Adrenal gland (tissue), 9 donors: ENCODE measurements at regions not wholly inside any gene's neighbourhood (a gene's known extent, or its start where the extent isn't known, plus 50 kb on each side); places are given as distances from the start of the nearest gene placed in this dataset.

Experiments
- DNase-seq, 7 donors: peaks; one replicate each; pipeline ENCODE4 v3.0.0-alpha.2; 2019 to 2020
- H3K27ac ChIP-seq, 5 donors: fragments of 200-600 bp; sonication (generic) in 4 of 5; 1 replicate in 3 of 5; 2 replicates in 2 of 5; pipeline versions ENCODE4 v1.5.1 to v1.8.0; 2016 to 2020; ENCODE audit warnings: mild to moderate bottlenecking in 1 of 5
- H3K27me3 ChIP-seq: fragments of 200-600 bp; 2 replicates; pipeline ENCODE4 v1.8.0; 2021
- H3K36me3 ChIP-seq, 2 donors: fragments of 200-600 bp; replicated peaks in 1 of 2; 1 replicate in 1 of 2; 2 replicates in 1 of 2; pipeline versions ENCODE4 v1.5.1 to v1.8.0; 2018 to 2022
- H3K4me1 ChIP-seq, 2 donors: fragments of 200-600 bp; replicated peaks in 1 of 2; 1 replicate in 1 of 2; 2 replicates in 1 of 2; pipeline versions ENCODE4 v1.5.1 to v1.8.0; 2018 to 2021
- H3K4me3 ChIP-seq, 4 donors: fragments of 200-600 bp; sonication (generic) in 3 of 4; one replicate each; pipeline ENCODE4 v1.5.1; 2016 to 2018
- H3K9me3 ChIP-seq, 3 donors: fragments of 200-600 bp; sonication (generic) in 1 of 3; replicated peaks in 1 of 3; 1 replicate in 2 of 3; 2 replicates in 1 of 3; pipeline versions ENCODE4 v1.5.1 to v1.8.0; 2016 to 2021
- POLR2A ChIP-seq, 2 donors: fragments of 450-650 bp; IDR thresholded peaks; one replicate each; pipeline ENCODE4 v1.6.1; 2017; ENCODE audit warnings: antibody characterized with exemption in 2 of 2, mild to moderate bottlenecking in 2 of 2, moderate library complexity in 1 of 2
- WGBS, 4 donors: extraction: QIAGEN DNeasy Blood & Tissue Kit in 2 of 4; methylation state at CpG; one replicate each; pipeline versions ENCODE4 v1.1.5 to v1.1.7; 2013 to 2017; 5-methylcytosine and 5-hydroxymethylcytosine counted together
- intact Hi-C, 2 donors: fragments of 100-400 bp; cut with DNase I; formaldehyde crosslinking; loops; one replicate each; pipeline versions ENCODE4 v1.14.1 to v1.15.0; 2022 to 2023
- TF ChIP-seq, protein P1 (sequence below), 6 experiments: fragments of 450-650 bp in 4 of 6; fragments of 200-600 bp in 2 of 6; sonication (generic) in 1 of 6; IDR thresholded peaks; 1 replicate in 5 of 6; 2 replicates in 1 of 6; pipeline versions ENCODE4 v1.5.1 to v1.8.0; 2016 to 2021; ENCODE audit warnings: antibody characterized with exemption in 6 of 6, mild to moderate bottlenecking in 2 of 6, moderate library complexity in 1 of 6
- donor health status: healthy with polysubstance abuse.
- donor health status: Bipolar disorder and iron deficiency.
- donor health status: DM: yes; HTN: yes; CAD: no.
- donor health status: DM: no; HTN: no; CAD: no.
- donor health status: DM: no; HTN: no; CAD: no.

GRCh38 chr2:42864641-42865280 lies 72.4 kb upstream of the HAAO start:
- TF ChIP-seq, protein P1, sequence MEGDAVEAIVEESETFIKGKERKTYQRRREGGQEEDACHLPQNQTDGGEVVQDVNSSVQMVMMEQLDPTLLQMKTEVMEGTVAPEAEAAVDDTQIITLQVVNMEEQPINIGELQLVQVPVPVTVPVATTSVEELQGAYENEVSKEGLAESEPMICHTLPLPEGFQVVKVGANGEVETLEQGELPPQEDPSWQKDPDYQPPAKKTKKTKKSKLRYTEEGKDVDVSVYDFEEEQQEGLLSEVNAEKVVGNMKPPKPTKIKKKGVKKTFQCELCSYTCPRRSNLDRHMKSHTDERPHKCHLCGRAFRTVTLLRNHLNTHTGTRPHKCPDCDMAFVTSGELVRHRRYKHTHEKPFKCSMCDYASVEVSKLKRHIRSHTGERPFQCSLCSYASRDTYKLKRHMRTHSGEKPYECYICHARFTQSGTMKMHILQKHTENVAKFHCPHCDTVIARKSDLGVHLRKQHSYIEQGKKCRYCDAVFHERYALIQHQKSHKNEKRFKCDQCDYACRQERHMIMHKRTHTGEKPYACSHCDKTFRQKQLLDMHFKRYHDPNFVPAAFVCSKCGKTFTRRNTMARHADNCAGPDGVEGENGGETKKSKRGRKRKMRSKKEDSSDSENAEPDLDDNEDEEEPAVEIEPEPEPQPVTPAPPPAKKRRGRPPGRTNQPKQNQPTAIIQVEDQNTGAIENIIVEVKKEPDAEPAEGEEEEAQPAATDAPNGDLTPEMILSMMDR (IDR thresholded peaks at IDR 0.05): no peak
- TF ChIP-seq POLR2A (IDR thresholded peaks at IDR 0.05): no peak
- WGBS, 4 donors: 91 to 92% (median 92%) methylated on average over 8 of the region's 8 CpGs
- Histone ChIP-seq H3K9me3 (no peaks in the 10 kb centered on the region), H3K27me3 (no peaks in the 10 kb centered on the region), H3K36me3 (no peaks in the 10 kb centered on the region), H3K4me1 (peaks cover 3 to 15% of the 10 kb centered on the region in 2 donors), H3K4me3 (no peak overlapping the region), H3K27ac (no peak overlapping the region)
- intact Hi-C loops: loop anchor here in 1 of 2 donors (10.0 kb wide), 1 partner anchor 60 kb away; no protein-coding TSS in a partner anchor
- no peak for DNase-seq

GRCh38 chr2:42864222-42864621 lies 71.8 kb upstream of the HAAO start:
- intact Hi-C loops: loop anchor here in 1 of 2 donors (10.0 kb wide), 1 partner anchor 61 kb away; no protein-coding TSS in a partner anchor
- Histone ChIP-seq H3K4me1 (peaks cover 3 to 15% of the 10 kb centered on the region in 2 donors), H3K27ac (no peak overlapping the region), H3K36me3 (no peaks in the 10 kb centered on the region), H3K27me3 (no peaks in the 10 kb centered on the region), H3K9me3 (no peaks in the 10 kb centered on the region), H3K4me3 (no peak overlapping the region)
- DNase-seq: no peak
- TF ChIP-seq POLR2A (IDR thresholded peaks at IDR 0.05): no peak
- TF ChIP-seq, protein P1 (IDR thresholded peaks at IDR 0.05): no peak
- WGBS, 4 donors: 84 to 86% (median 85%) methylated on average over 6 of the region's 6 CpGs

- H3K4me1 ChIP-seq: peaks cover 3 to 15% of the 10 kb centered on the region in 2 donors
- H3K36me3 ChIP-seq: no peaks in the 10 kb centered on the region
- no peaks in the 10 kb centered on the region for H3K27me3 ChIP-seq
- H3K9me3 ChIP-seq: no peaks in the 10 kb centered on the region
- TF ChIP-seq, protein P1 (IDR thresholded peaks at IDR 0.05): no peak
- no peak for TF ChIP-seq POLR2A (IDR thresholded peaks at IDR 0.05)
- intact Hi-C loops: loop anchor here in 1 of 2 donors (10.0 kb wide), 1 partner anchor 61 kb away; no protein-coding TSS in a partner anchor
- H3K4me3 ChIP-seq: no peak overlapping the region
- H3K27ac ChIP-seq: no peak overlapping the region
- DNase-seq: no peak
- 84 to 89% (median 87%) methylated on average over 9 to 10 of the region's 10 CpGs for WGBS, 4 donors
Measured at GRCh38 chr2:42863751-42864150, 71.4 kb upstream of the HAAO start.

- Histone ChIP-seq H3K36me3 (no peaks in the 10 kb centered on the region), H3K27ac (no peak overlapping the region), H3K4me3 (no peak overlapping the region), H3K4me1 (peaks cover 3 to 15% of the 10 kb centered on the region in 2 donors), H3K9me3 (no peaks in the 10 kb centered on the region), H3K27me3 (no peaks in the 10 kb centered on the region)
- WGBS, 4 donors: 79 to 83% (median 83%) methylated on average over 9 to 10 of the region's 10 CpGs
- no peak for DNase-seq
- TF ChIP-seq POLR2A (IDR thresholded peaks at IDR 0.05): no peak
- TF ChIP-seq, protein P1 (IDR thresholded peaks at IDR 0.05): no peak
- intact Hi-C loops: loop anchor here in 1 of 2 donors (10.0 kb wide), 1 partner anchor 61 kb away; no protein-coding TSS in a partner anchor
Measured at GRCh38 chr2:42863320-42863719, 70.9 kb upstream of the HAAO start.
